PC-3 (cell line): ENCODE measurements at regions not wholly inside any gene's neighbourhood (a gene's known extent, or its start where the extent isn't known, plus 50 kb on each side); places are given as distances from the start of the nearest gene placed in this dataset.

Source experiments
- CTCF ChIP-seq: fragments of 300-600 bp; sonication (generic); conservative IDR thresholded peaks from 2 replicates; pipeline ENCODE4 v1.5.1; 2017; ENCODE audit warnings: antibody characterized with exemption, low read depth, mild to moderate bottlenecking, low read length
- EZH2 ChIP-seq: fragments of 300-600 bp; sonication (generic); IDR thresholded peaks from one replicate; pipeline ENCODE4 v1.6.1; 2017; ENCODE audit warnings: antibody characterized with exemption, mild to moderate bottlenecking, low read length; ENCODE audit not compliant: unreplicated experiment

GRCh38 chr2:52956118-52956517, 811.5 kb upstream of the CHAC2 start:
- TF ChIP-seq CTCF: no peak
- no peak for TF ChIP-seq EZH2
